ENCODE measurements at regions not wholly inside any gene's neighbourhood (a gene's known extent, or its start where the extent isn't known, plus 50 kb on each side); places are given as distances from the start of the nearest gene placed in this dataset.

GRCh38 chr2:5102823-5103222, 589.4 kb upstream of the SOX11 start:
- DNase-seq: no peak

GRCh38 chr2:5111581-5111980, 580.6 kb upstream of the SOX11 start:
- DNase-seq: no peak

GRCh38 chr2:5119046-5119445, 573.1 kb upstream of the SOX11 start:
- no peak for DNase-seq

- no peak for DNase-seq
These were observed 571.1 kb upstream of the SOX11 start for GRCh38 chr2:5121121-5121520.

- no peak for DNase-seq
These were observed 570.5 kb upstream of the SOX11 start for GRCh38 chr2:5121642-5122041.

- no peak for DNase-seq
These were observed 568.5 kb upstream of the SOX11 start for GRCh38 chr2:5123582-5124196.

- DNase-seq: no peak
These were observed 567.0 kb upstream of the SOX11 start for GRCh38 chr2:5125017-5125730.

GRCh38 chr2:5132281-5132680, 559.9 kb upstream of the SOX11 start:
- no peak for DNase-seq

GRCh38 chr2:5140347-5140746, 551.8 kb upstream of the SOX11 start:
- DNase-seq: no peak

GRCh38 chr2:5144159-5144558, 548.0 kb upstream of the SOX11 start:
- no peak for DNase-seq

- DNase-seq: no peak
These were observed 547.1 kb upstream of the SOX11 start for GRCh38 chr2:5145053-5145452.

GRCh38 chr2:5145801-5146200, 546.4 kb upstream of the SOX11 start:
- DNase-seq: no peak

GRCh38 chr2:5148392-5149085, 543.6 kb upstream of the SOX11 start:
- DNase-seq: no peak

- DNase-seq: no peak
These were observed 541.3 kb upstream of the SOX11 start for GRCh38 chr2:5150871-5151270.

- no peak for DNase-seq
These were observed 527.2 kb upstream of the SOX11 start for GRCh38 chr2:5164776-5165525.

- no peak for DNase-seq
These were observed 519.3 kb upstream of the SOX11 start for GRCh38 chr2:5172923-5173322.

- no peak for DNase-seq
These were observed 518.2 kb upstream of the SOX11 start for GRCh38 chr2:5173876-5174535.

- DNase-seq: no peak
These were observed 517.0 kb upstream of the SOX11 start for GRCh38 chr2:5175231-5175630.

GRCh38 chr2:5176764-5177163, 515.4 kb upstream of the SOX11 start:
- DNase-seq: no peak

- DNase-seq: no peak
These were observed 509.2 kb upstream of the SOX11 start for GRCh38 chr2:5183031-5183430.

GRCh38 chr2:5187283-5187682, 504.9 kb upstream of the SOX11 start:
- no peak for DNase-seq

- no peak for DNase-seq
These were observed 503.5 kb upstream of the SOX11 start for GRCh38 chr2:5188636-5189035.

GRCh38 chr2:5190023-5190422, 502.2 kb upstream of the SOX11 start:
- DNase-seq: no peak

All from activated CD8-positive, alpha-beta memory T cell treated with anti-CD3 and anti-CD28 coated beads for 24 hours (primary cell).